Activated CD8-positive, alpha-beta T cell treated with anti-CD3 and anti-CD28 coated beads for 36 hours (primary cell): ENCODE measurements at regions not wholly inside any gene's neighbourhood (a gene's known extent, or its start where the extent isn't known, plus 50 kb on each side); places are given as distances from the start of the nearest gene placed in this dataset.

Source experiments
- ATAC-seq: fragments of 200-7000 bp; cut with Tn5 transposase; one replicate; pipeline ENCODE4 v1.10.0; 2021; ENCODE audit warnings: mild to moderate bottlenecking, moderate library complexity
- CTCF ChIA-PET: fragments of 350-600 bp; sonication (Branson Sonifier 250); formaldehyde crosslinking; loops from one replicate; lab custom pipeline; 2021; ENCODE audit warnings: antibody characterized with exemption; lab: Charles Lee
- POLR2A ChIA-PET: fragments of 350-600 bp; sonication (Branson Sonifier 250); formaldehyde crosslinking; loops from one replicate; lab custom pipeline; 2021; ENCODE audit warnings: antibody characterized with exemption; lab: Charles Lee
- DNase-seq: peaks from one replicate; pipeline ENCODE4 v3.0.0-alpha.2; 2020
- H3K27ac Mint-ChIP-seq: one replicate; pipeline ENCODE4 v1.8.0; 2021; ENCODE audit warnings: mild to moderate bottlenecking, mixed read lengths
- H3K27me3 Mint-ChIP-seq: one replicate; pipeline ENCODE4 v1.8.0; 2021; ENCODE audit warnings: mixed read lengths
- H3K36me3 Mint-ChIP-seq: one replicate; pipeline ENCODE4 v1.8.0; 2021; ENCODE audit warnings: low read depth, mixed read lengths
- H3K4me1 Mint-ChIP-seq: one replicate; pipeline ENCODE4 v1.8.0; 2021; ENCODE audit warnings: low read depth, mixed read lengths
- H3K4me3 Mint-ChIP-seq: one replicate; pipeline ENCODE4 v1.8.0; 2021; ENCODE audit warnings: mild to moderate bottlenecking, moderate library complexity, mixed read lengths
- H3K9me3 Mint-ChIP-seq: one replicate; pipeline ENCODE4 v1.8.0; 2021; ENCODE audit warnings: mixed read lengths
- CTCF ChIP-seq: fragments of 200-600 bp; IDR thresholded peaks from one replicate; pipeline ENCODE4 v1.8.0; 2022; ENCODE audit warnings: antibody characterized with exemption, mild to moderate bottlenecking
- intact Hi-C: fragments of 100-400 bp; cut with micrococcal nuclease; formaldehyde crosslinking; loops from one replicate; pipeline ENCODE4 v1.10.0; 2022

GRCh38 chr3:55164876-55165275 lies 237.0 kb upstream of the LRTM1 start:
- no peak overlapping the region for H3K27ac Mint-ChIP-seq

GRCh38 chr3:55164191-55164590 lies 236.3 kb upstream of the LRTM1 start:
- Mint-ChIP-seq H3K27me3 (no peaks in the 10 kb centered on the region), H3K36me3 (no peaks in the 10 kb centered on the region), H3K4me3 (no peak overlapping the region), H3K9me3 (peaks cover 3% of the 10 kb centered on the region), H3K4me1 (no peaks in the 10 kb centered on the region), H3K27ac (no peak overlapping the region)
- TF ChIP-seq CTCF = no peak
- ATAC-seq (no peak), DNase-seq (no peak)
- POLR2A ChIA-PET = no interaction called here
- intact Hi-C loops = no loop called here
- CTCF ChIA-PET = no interaction called here

More at GRCh38 chr3:55164876-55165275, 237.0 kb upstream of the LRTM1 start:
- Mint-ChIP-seq H3K36me3 (no peaks in the 10 kb centered on the region), H3K4me3 (no peak overlapping the region), H3K9me3 (no peaks in the 10 kb centered on the region), H3K4me1 (no peaks in the 10 kb centered on the region), H3K27me3 (no peaks in the 10 kb centered on the region)
- no peak for ATAC-seq
- intact Hi-C loops = no loop called here
- DNase-seq = no peak
- no peak for TF ChIP-seq CTCF
- CTCF ChIA-PET = no interaction called here
- POLR2A ChIA-PET = no interaction called here

GRCh38 chr3:55163421-55163820 lies 235.6 kb upstream of the LRTM1 start:
- DNase-seq (no peak), ATAC-seq (no peak)
- no peak overlapping the region for H3K27ac Mint-ChIP-seq
- no peaks in the 10 kb centered on the region for H3K27me3 Mint-ChIP-seq
- no peak for TF ChIP-seq CTCF
- ChIA-PET CTCF (no interaction called here), POLR2A (interaction anchor here (0.6 kb wide), 1 partner anchor 41 kb away, joined by 3 read pairs; no protein-coding TSS in a partner anchor)
- H3K36me3 Mint-ChIP-seq = no peaks in the 10 kb centered on the region
- H3K9me3 Mint-ChIP-seq = peaks cover 3% of the 10 kb centered on the region
- no peak overlapping the region for H3K4me3 Mint-ChIP-seq
- no peaks in the 10 kb centered on the region for H3K4me1 Mint-ChIP-seq
- intact Hi-C loops = no loop called here

- Mint-ChIP-seq H3K4me1 (no peaks in the 10 kb centered on the region), H3K36me3 (no peaks in the 10 kb centered on the region), H3K4me3 (no peak overlapping the region), H3K27ac (no peak overlapping the region), H3K27me3 (no peaks in the 10 kb centered on the region), H3K9me3 (peaks cover 3% of the 10 kb centered on the region)
- ChIA-PET CTCF (no interaction called here), POLR2A (interaction anchor here (1.3 kb wide), 1 partner anchor 13 kb away, joined by 3 read pairs; no protein-coding TSS in a partner anchor)
- no peak for TF ChIP-seq CTCF
- intact Hi-C loops = no loop called here
- DNase-seq (no peak), ATAC-seq (no peak)
These were observed 234.4 kb upstream of the LRTM1 start for GRCh38 chr3:55162031-55162795.

- CTCF ChIA-PET = no interaction called here
- no peak for TF ChIP-seq CTCF
- Mint-ChIP-seq H3K4me1 (no peaks in the 10 kb centered on the region), H3K36me3 (no peaks in the 10 kb centered on the region), H3K27me3 (no peaks in the 10 kb centered on the region), H3K9me3 (peaks cover 3% of the 10 kb centered on the region), H3K4me3 (no peak overlapping the region), H3K27ac (no peak overlapping the region)
- ATAC-seq (no peak), DNase-seq (no peak)
- intact Hi-C loops = no loop called here
- POLR2A ChIA-PET = interaction anchor here (1.3 kb wide), 1 partner anchor 14 kb away, joined by 3 read pairs; no protein-coding TSS in a partner anchor
These were observed 233.4 kb upstream of the LRTM1 start for GRCh38 chr3:55161231-55161630.
